Body of pancreas (tissue), 4 donors: ENCODE measurements at regions not wholly inside any gene's neighbourhood (a gene's known extent, or its start where the extent isn't known, plus 50 kb on each side); places are given as distances from the start of the nearest gene placed in this dataset.

Source experiments
- POLR2A ChIP-seq, 3 donors: fragments of 450-650 bp; IDR thresholded peaks; one replicate each; pipeline ENCODE4 v1.6.1; 2016; ENCODE audit warnings: antibody characterized with exemption in 3 of 3, mild to moderate bottlenecking in 2 of 3
- TF ChIP-seq, protein P1 (sequence below), 7 experiments: fragments of 450-650 bp in 4 of 7; fragments of 200-600 bp in 3 of 7; sonication (generic) in 3 of 7; IDR thresholded peaks; one replicate each; pipeline ENCODE4 v1.5.1; 2016 to 2019; ENCODE audit warnings: antibody characterized with exemption in 7 of 7

- no peak for TF ChIP-seq POLR2A (IDR thresholded peaks at IDR 0.05)
- TF ChIP-seq, protein P1, sequence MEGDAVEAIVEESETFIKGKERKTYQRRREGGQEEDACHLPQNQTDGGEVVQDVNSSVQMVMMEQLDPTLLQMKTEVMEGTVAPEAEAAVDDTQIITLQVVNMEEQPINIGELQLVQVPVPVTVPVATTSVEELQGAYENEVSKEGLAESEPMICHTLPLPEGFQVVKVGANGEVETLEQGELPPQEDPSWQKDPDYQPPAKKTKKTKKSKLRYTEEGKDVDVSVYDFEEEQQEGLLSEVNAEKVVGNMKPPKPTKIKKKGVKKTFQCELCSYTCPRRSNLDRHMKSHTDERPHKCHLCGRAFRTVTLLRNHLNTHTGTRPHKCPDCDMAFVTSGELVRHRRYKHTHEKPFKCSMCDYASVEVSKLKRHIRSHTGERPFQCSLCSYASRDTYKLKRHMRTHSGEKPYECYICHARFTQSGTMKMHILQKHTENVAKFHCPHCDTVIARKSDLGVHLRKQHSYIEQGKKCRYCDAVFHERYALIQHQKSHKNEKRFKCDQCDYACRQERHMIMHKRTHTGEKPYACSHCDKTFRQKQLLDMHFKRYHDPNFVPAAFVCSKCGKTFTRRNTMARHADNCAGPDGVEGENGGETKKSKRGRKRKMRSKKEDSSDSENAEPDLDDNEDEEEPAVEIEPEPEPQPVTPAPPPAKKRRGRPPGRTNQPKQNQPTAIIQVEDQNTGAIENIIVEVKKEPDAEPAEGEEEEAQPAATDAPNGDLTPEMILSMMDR (IDR thresholded peaks at IDR 0.05) = no peak
Measured at GRCh38 chr13:82672248-82672647, 1210.0 kb downstream of the SLITRK1 start.
